Endothelial cell of umbilical vein (primary cell): ENCODE measurements at regions not wholly inside any gene's neighbourhood (a gene's known extent, or its start where the extent isn't known, plus 50 kb on each side); places are given as distances from the start of the nearest gene placed in this dataset.

Experiments
- BruUV-seq: library from RNA; stranded (reverse); fragments of 400-500 nt; replicated peaks from 2 replicates; lab custom pipeline; 2021; lab: Mats Ljungman, UMichigan
- CTCF ChIA-PET: fragments of 300-600, 350-600 bp; sonication (Branson Sonifier 250); formaldehyde crosslinking; loops from one replicate; lab custom pipeline; 2021; ENCODE audit warnings: antibody characterized with exemption, inconsistent platforms; lab: Charles Lee
- POLR2A ChIA-PET: fragments of 300-600, 350-600 bp; sonication (Branson Sonifier 250); formaldehyde crosslinking; loops from one replicate; lab custom pipeline; 2021; ENCODE audit warnings: antibody characterized with exemption, inconsistent platforms; lab: Charles Lee
- DNase-seq: peaks from one replicate; pipeline ENCODE4 v3.0.0-alpha.2; 2011; ENCODE audit warnings: low read depth, low spot score
- FAIRE-seq: peaks from 2 replicates; lab custom pipeline; 2011; peaks lifted over from hg19 to GRCh38; lab: Jason Lieb, UNC
- H2AFZ ChIP-seq: 2 replicates; pipeline ENCODE4 v1.6.0; 2012; ENCODE audit warnings: low read depth, low read length, control low read depth, inconsistent platforms
- H3K27ac ChIP-seq: 2 replicates; pipeline ENCODE4 v1.5.1; 2011; ENCODE audit warnings: low read depth, mild to moderate bottlenecking, control low read depth, low read length, moderate library complexity; ENCODE audit not compliant: insufficient read depth
- H3K27me3 ChIP-seq, 2 experiments: 2 replicates each; pipeline versions ENCODE4 v1.6.0 to v1.6.1; 2011; ENCODE audit warnings: low read length in 2 of 2, mixed read lengths in 1 of 2; ENCODE audit not compliant: control insufficient read depth in 2 of 2, insufficient read depth in 2 of 2
- H3K36me3 ChIP-seq, 2 experiments: 2 replicates in 1 of 2; 3 replicates in 1 of 2; pipeline ENCODE4 v1.5.1; 2011; ENCODE audit warnings: low read length in 2 of 2, mild to moderate bottlenecking in 1 of 2, moderate library complexity in 1 of 2; ENCODE audit not compliant: control insufficient read depth in 2 of 2, insufficient read depth in 2 of 2; ENCODE audit errors: extremely low read depth in 1 of 2
- H3K4me1 ChIP-seq: 3 replicates; pipeline ENCODE4 v1.5.1; 2011; ENCODE audit warnings: mild to moderate bottlenecking, low read length; ENCODE audit not compliant: control insufficient read depth, insufficient read depth; ENCODE audit errors: extremely low read depth
- H3K4me2 ChIP-seq: 2 replicates; pipeline ENCODE4 v1.6.1; 2011; ENCODE audit warnings: low read length, control low read depth, mixed read lengths; ENCODE audit not compliant: insufficient read depth
- H3K4me3 ChIP-seq, 3 experiments: fragments of 200-600 bp in 1 of 3; sonication (generic), shearing (Covaris generic) in 1 of 3; replicated peaks in 1 of 3; 2 replicates each; pipeline ENCODE4 v1.5.1; 2011 to 2016; ENCODE audit warnings: control low read depth in 3 of 3, low read length in 3 of 3, mild to moderate bottlenecking in 2 of 3, inconsistent platforms in 1 of 3, low read depth in 1 of 3, moderate library complexity in 1 of 3; ENCODE audit not compliant: insufficient read depth in 1 of 3
- H3K79me2 ChIP-seq: 2 replicates; pipeline ENCODE4 v1.6.0; 2012; ENCODE audit warnings: low read length, inconsistent platforms; ENCODE audit not compliant: control insufficient read depth, insufficient read depth
- H3K9ac ChIP-seq: replicated peaks from 2 replicates; pipeline ENCODE3; 2011; ENCODE audit warnings: low read length, control low read depth; ENCODE audit not compliant: insufficient read depth; ENCODE audit errors: extremely low read depth
- H3K9me1 ChIP-seq: replicated peaks from 3 replicates; pipeline ENCODE4 v1.6.0; 2011; ENCODE audit warnings: mild to moderate bottlenecking, low read length; ENCODE audit not compliant: control insufficient read depth, insufficient read depth; ENCODE audit errors: extremely low read depth
- H3K9me3 ChIP-seq: replicated peaks from 2 replicates; pipeline ENCODE4 v1.5.1; 2012; ENCODE audit warnings: low read length, inconsistent platforms; ENCODE audit not compliant: control insufficient read depth, insufficient read depth
- H4K20me1 ChIP-seq: replicated peaks from 2 replicates; pipeline ENCODE3; 2011; ENCODE audit warnings: mild to moderate bottlenecking, low read length; ENCODE audit not compliant: control insufficient read depth, insufficient read depth; ENCODE audit errors: extremely low read depth
- EZH2 ChIP-seq: IDR thresholded peaks from 2 replicates; pipeline ENCODE4 v1.6.1; 2012; ENCODE audit warnings: borderline replicate concordance, low read depth, mild to moderate bottlenecking, moderate library complexity, low read length, inconsistent platforms; ENCODE audit not compliant: severe bottlenecking
- FOS ChIP-seq: IDR thresholded peaks from 2 replicates; pipeline ENCODE4 v1.6.1; 2011; ENCODE audit warnings: mild to moderate bottlenecking, low read length, moderate library complexity, borderline replicate concordance; ENCODE audit not compliant: insufficient read depth
- GATA2 ChIP-seq: IDR thresholded peaks from 2 replicates; pipeline ENCODE4 v1.7.0; 2011; ENCODE audit warnings: low read depth, mild to moderate bottlenecking, moderate library complexity, mixed read lengths, low read length; ENCODE audit not compliant: insufficient read length, insufficient read depth
- JUN ChIP-seq: IDR thresholded peaks from 2 replicates; pipeline ENCODE4 v1.6.1; 2011; ENCODE audit warnings: borderline replicate concordance, low read depth; ENCODE audit not compliant: insufficient read length, insufficient read depth
- MYC ChIP-seq: IDR thresholded peaks from one replicate; pipeline ENCODE4 v1.6.1; 2011; ENCODE audit warnings: mild to moderate bottlenecking, low read depth, low read length
- POLR2A ChIP-seq: IDR thresholded peaks from 2 replicates; pipeline ENCODE4 v1.6.1; 2012; ENCODE audit warnings: low read depth, mild to moderate bottlenecking, control low read depth, low read length
- POLR2AphosphoS5 ChIP-seq: IDR thresholded peaks from 2 replicates; pipeline ENCODE4 v1.6.1; 2012; ENCODE audit warnings: low read depth, mild to moderate bottlenecking, control low read depth, low read length, moderate library complexity; ENCODE audit not compliant: insufficient read depth
- dilution Hi-C: fragments of 300-500 bp; cut with MboI; formaldehyde crosslinking; loops from one replicate; pipeline ENCODE4 v1.15.0; 2019; ENCODE audit warnings: low sequenced_read_pairs; ENCODE audit not compliant: extremely low pct_ligation_motif_present
- intact Hi-C: fragments of 100-400 bp; cut with micrococcal nuclease; formaldehyde crosslinking; loops from one replicate; pipeline ENCODE4 v1.10.0; 2022
- TF ChIP-seq, protein P1 (sequence below), 2 donors: IDR thresholded peaks; 1 replicate in 1 of 2; 2 replicates in 1 of 2; pipeline ENCODE4 v1.5.1; 2011; ENCODE audit warnings: low read length in 2 of 2, mild to moderate bottlenecking in 2 of 2, moderate library complexity in 2 of 2, control low read depth in 1 of 2, inconsistent platforms in 1 of 2, low read depth in 1 of 2; ENCODE audit not compliant: insufficient read depth in 1 of 2; ENCODE audit errors: extremely low read depth in 1 of 2
- TF ChIP-seq, protein P2 (sequence below): IDR thresholded peaks from 2 replicates; pipeline ENCODE4 v1.6.1; 2011; ENCODE audit not compliant: insufficient read depth, insufficient read length

DNA sequence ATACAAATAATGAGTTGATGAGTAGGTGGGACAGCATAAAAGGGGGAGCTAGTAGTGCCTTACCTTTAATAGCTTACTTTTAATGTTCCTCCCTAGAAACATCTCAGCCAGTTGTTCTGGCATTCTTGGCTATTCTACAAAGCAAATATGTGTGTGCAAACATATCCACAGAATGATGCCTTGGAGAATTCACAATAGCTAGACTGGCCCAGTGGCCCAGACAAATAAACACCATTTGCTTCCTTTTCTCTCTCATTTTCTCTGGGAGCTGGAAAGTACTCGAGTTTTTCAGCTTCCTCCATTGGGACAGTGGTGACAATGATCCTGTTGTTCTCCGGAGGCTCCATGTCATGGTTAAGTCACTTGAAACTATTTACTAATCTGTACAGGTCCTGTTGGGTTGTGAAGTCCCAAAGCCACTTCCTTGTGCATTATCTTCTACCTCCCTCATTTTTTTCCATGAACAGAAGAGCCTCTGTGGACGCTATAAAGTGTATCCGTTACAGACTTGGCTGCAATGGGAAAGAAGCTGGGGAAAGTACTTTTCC lies 122.9 kb downstream of the DMAC1 start:
- no peaks in the 10 kb centered on the region for H3K36me3 ChIP-seq
- no peaks in the 10 kb centered on the region for H3K4me1 ChIP-seq
- H4K20me1 ChIP-seq: no peaks in the 10 kb centered on the region
- H3K27me3 ChIP-seq: no peaks in the 10 kb centered on the region
- dilution Hi-C loops: no loop called here
- no peaks in the 10 kb centered on the region for H3K9me3 ChIP-seq
- H3K79me2 ChIP-seq: no peaks in the 10 kb centered on the region
- H3K4me3 ChIP-seq: no peak overlapping the region
- ChIA-PET POLR2A (no interaction called here), CTCF (interaction anchor here (1.4 kb wide), 1 partner anchor 10 kb away, joined by 5 read pairs; no protein-coding TSS in a partner anchor)
- no TSS peak for BruUV-seq
- no peak overlapping the region for H3K4me2 ChIP-seq
- H2AFZ ChIP-seq: no peak overlapping the region
- H3K27ac ChIP-seq: no peak overlapping the region
- H3K9ac ChIP-seq: no peak overlapping the region
- no peak for TF ChIP-seq JUN
- no peak for TF ChIP-seq FOS
- no peak for TF ChIP-seq GATA2
- TF ChIP-seq, protein P1, sequence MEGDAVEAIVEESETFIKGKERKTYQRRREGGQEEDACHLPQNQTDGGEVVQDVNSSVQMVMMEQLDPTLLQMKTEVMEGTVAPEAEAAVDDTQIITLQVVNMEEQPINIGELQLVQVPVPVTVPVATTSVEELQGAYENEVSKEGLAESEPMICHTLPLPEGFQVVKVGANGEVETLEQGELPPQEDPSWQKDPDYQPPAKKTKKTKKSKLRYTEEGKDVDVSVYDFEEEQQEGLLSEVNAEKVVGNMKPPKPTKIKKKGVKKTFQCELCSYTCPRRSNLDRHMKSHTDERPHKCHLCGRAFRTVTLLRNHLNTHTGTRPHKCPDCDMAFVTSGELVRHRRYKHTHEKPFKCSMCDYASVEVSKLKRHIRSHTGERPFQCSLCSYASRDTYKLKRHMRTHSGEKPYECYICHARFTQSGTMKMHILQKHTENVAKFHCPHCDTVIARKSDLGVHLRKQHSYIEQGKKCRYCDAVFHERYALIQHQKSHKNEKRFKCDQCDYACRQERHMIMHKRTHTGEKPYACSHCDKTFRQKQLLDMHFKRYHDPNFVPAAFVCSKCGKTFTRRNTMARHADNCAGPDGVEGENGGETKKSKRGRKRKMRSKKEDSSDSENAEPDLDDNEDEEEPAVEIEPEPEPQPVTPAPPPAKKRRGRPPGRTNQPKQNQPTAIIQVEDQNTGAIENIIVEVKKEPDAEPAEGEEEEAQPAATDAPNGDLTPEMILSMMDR (IDR thresholded peaks at IDR 0.05; ENCODE audit: extremely low read depth in 1 of 2, insufficient read depth in 1 of 2, low read depth in 1 of 2, low read length in 2 of 2): no peak
- DNase-seq (no peak), FAIRE-seq (no peak)
- intact Hi-C loops: no loop called here
- H3K9me1 ChIP-seq: no peaks in the 10 kb centered on the region

DNA sequence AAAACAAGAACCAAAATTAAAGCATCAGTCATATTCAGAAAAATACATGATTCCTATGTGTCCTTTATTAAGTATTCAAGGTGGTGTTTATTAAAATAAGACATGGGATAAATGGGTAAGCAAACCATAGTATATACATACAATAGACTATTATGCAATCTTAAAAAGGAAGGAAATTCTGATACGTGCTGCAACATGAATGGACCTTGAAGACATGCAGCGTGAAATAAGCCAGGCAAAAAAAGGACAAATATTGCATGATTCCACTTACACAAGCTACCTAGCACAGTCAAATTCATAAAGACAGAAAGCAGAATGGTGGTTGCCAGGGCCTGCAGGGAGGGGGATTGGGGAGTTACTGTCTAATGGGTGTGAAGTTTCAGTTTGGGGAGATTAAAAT lies 127.7 kb downstream of the DMAC1 start:
- intact Hi-C loops: no loop called here
- H3K9me3 ChIP-seq: no peaks in the 10 kb centered on the region
- ChIA-PET CTCF (no interaction called here), POLR2A (no interaction called here)
- dilution Hi-C loops: no loop called here
- TF ChIP-seq MYC: no peak
- TF ChIP-seq FOS: no peak
- TF ChIP-seq JUN: no peak
- no peak for TF ChIP-seq EZH2
- TF ChIP-seq, protein P2, sequence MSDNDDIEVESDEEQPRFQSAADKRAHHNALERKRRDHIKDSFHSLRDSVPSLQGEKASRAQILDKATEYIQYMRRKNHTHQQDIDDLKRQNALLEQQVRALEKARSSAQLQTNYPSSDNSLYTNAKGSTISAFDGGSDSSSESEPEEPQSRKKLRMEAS: no peak
- TF ChIP-seq, protein P1 (IDR thresholded peaks at IDR 0.05; ENCODE audit: extremely low read depth in 1 of 2, insufficient read depth in 1 of 2, low read depth in 1 of 2, low read length in 2 of 2): no peak
- TF ChIP-seq POLR2AphosphoS5: no peak
- TF ChIP-seq GATA2: no peak
- TF ChIP-seq POLR2A: no peak
- H3K27ac ChIP-seq: no peak overlapping the region
- no peak overlapping the region for H3K9ac ChIP-seq
- no peak for FAIRE-seq
- H3K79me2 ChIP-seq: no peaks in the 10 kb centered on the region
- H3K27me3 ChIP-seq: no peaks in the 10 kb centered on the region
- no peak overlapping the region for H3K4me2 ChIP-seq
- H3K4me3 ChIP-seq: no peak overlapping the region
- no peaks in the 10 kb centered on the region for H3K9me1 ChIP-seq
- H3K36me3 ChIP-seq: no peaks in the 10 kb centered on the region
- BruUV-seq: no TSS peak
- DNase-seq: no peak
- no peaks in the 10 kb centered on the region for H4K20me1 ChIP-seq
- H2AFZ ChIP-seq: no peak overlapping the region
- H3K4me1 ChIP-seq: no peaks in the 10 kb centered on the region
